Fibroblast of lung (primary cell): ENCODE measurements at regions not wholly inside any gene's neighbourhood (a gene's known extent, or its start where the extent isn't known, plus 50 kb on each side); places are given as distances from the start of the nearest gene placed in this dataset.

Experiments used
- DNase-seq, 2 donors: peaks; one replicate each; pipeline versions ENCODE4 v3.0.0 to v3.0.0-alpha.2; 2010; ENCODE audit warnings: low read depth in 2 of 2
- H2AFZ ChIP-seq: 2 replicates; pipeline ENCODE4 v1.5.1; 2012; ENCODE audit warnings: low read length, control low read depth, inconsistent platforms
- H3K27ac ChIP-seq: 2 replicates; pipeline ENCODE4 v1.5.1; 2011; ENCODE audit warnings: low read length, control low read depth; ENCODE audit not compliant: insufficient read depth
- H3K27me3 ChIP-seq: 2 replicates; pipeline ENCODE4 v1.5.1; 2011; ENCODE audit warnings: mild to moderate bottlenecking, low read length; ENCODE audit not compliant: control insufficient read depth, insufficient read depth
- H3K36me3 ChIP-seq: 2 replicates; pipeline ENCODE4 v1.5.1; 2011; ENCODE audit warnings: low read length; ENCODE audit not compliant: control insufficient read depth, insufficient read depth
- H3K4me1 ChIP-seq: 2 replicates; pipeline ENCODE4 v1.5.1; 2011; ENCODE audit warnings: low read length; ENCODE audit not compliant: control insufficient read depth, insufficient read depth; ENCODE audit errors: extremely low read depth
- H3K4me2 ChIP-seq: 2 replicates; pipeline ENCODE4 v1.5.1; 2011; ENCODE audit warnings: low read length, control low read depth; ENCODE audit not compliant: insufficient read depth; ENCODE audit errors: extremely low read depth
- H3K4me3 ChIP-seq, 4 experiments: fragments of 200-600 bp in 1 of 4; sonication (generic) in 1 of 4; replicated peaks in 1 of 4; 2 replicates each; pipeline ENCODE4 v1.5.1; 2011 to 2016; ENCODE audit warnings: low read length in 4 of 4, low read depth in 3 of 4, mild to moderate bottlenecking in 3 of 4, control low read depth in 2 of 4, inconsistent platforms in 1 of 4, mixed read lengths in 1 of 4; ENCODE audit not compliant: insufficient read depth in 1 of 4; ENCODE audit errors: control extremely low read depth in 1 of 4
- H3K79me2 ChIP-seq: 2 replicates; pipeline ENCODE4 v1.5.1; 2012; ENCODE audit warnings: mild to moderate bottlenecking, low read length, inconsistent platforms; ENCODE audit not compliant: control insufficient read depth, insufficient read depth
- H3K9ac ChIP-seq: 2 replicates; pipeline ENCODE4 v1.5.1; 2011; ENCODE audit warnings: mild to moderate bottlenecking, low read length, control low read depth; ENCODE audit not compliant: insufficient read depth
- H3K9me3 ChIP-seq: 2 replicates; pipeline ENCODE4 v1.5.1; 2012; ENCODE audit warnings: low read depth, low read length; ENCODE audit not compliant: control insufficient read depth, insufficient read depth
- H4K20me1 ChIP-seq: 2 replicates; pipeline ENCODE4 v1.5.1; 2011; ENCODE audit warnings: low read length; ENCODE audit not compliant: control insufficient read depth, insufficient read depth; ENCODE audit errors: extremely low read depth
- EZH2 ChIP-seq: IDR thresholded peaks from 2 replicates; pipeline ENCODE4 v1.5.1; 2012; ENCODE audit warnings: low read length, control low read depth, mild to moderate bottlenecking; ENCODE audit errors: missing control alignments
- TF ChIP-seq, protein P1 (sequence below), 2 donors: IDR thresholded peaks in 1 of 2; conservative IDR thresholded peaks in 1 of 2; 1 replicate in 1 of 2; 2 replicates in 1 of 2; pipeline ENCODE4 v1.5.1; 2011 to 2012; ENCODE audit warnings: low read length in 2 of 2, control low read depth in 1 of 2, inconsistent platforms in 1 of 2, low read depth in 1 of 2, mild to moderate bottlenecking in 1 of 2

DNA sequence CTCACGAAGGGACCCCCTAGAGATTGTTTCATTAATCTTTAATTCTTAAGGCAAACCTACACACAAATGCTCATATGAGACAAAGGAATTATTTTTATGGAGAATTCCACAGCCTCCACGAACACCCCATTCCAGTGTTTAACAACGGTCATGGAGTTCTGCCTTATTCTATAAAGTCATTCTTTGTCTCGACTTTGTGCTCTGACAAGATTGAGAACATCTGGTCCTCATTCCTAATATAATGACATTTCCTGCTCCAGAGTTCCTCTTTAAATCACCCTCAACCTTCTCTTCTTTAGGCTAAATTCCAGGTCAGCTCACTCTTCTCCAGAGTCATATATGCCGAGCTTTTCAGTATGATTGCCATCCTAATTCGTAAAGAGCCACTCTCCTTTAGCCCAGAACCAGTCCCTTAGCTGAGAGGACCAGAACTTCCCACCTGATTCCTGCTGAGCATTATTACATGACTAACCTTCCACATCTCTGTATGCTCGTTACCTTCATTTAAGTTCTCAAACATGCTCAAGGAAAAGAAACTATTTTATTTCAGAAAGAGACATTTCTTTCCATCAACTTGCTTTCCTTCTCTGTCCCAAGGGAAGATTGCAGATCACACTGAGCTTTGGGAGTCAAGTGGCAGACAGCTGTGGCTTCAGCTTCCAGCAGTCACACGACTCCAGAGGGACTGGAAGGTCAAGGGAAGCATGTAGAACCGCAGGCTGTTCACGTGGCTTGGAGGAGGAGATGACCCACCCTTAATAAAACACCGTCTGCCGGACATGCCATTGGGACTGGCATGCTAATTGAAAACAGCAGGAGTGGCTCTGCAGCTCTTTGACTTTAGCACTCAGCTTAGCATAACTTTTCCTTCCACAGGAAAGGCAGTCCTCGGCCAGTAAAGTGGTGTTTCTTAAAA is 467.1 kb upstream of the HSF2 start:
- peak overlapping the region; percentile 67 for H3K4me2 ChIP-seq
- DNase-seq: peak; percentile 76 to 92
- H3K27ac ChIP-seq: peak overlapping the region; percentile 51
- no peaks in the 10 kb centered on the region for H3K27me3 ChIP-seq
- H3K79me2 ChIP-seq: no peaks in the 10 kb centered on the region
- no peak overlapping the region for H3K4me3 ChIP-seq
- no peak overlapping the region for H2AFZ ChIP-seq
- no peaks in the 10 kb centered on the region for H3K9me3 ChIP-seq
- no peaks in the 10 kb centered on the region for H3K36me3 ChIP-seq
- no peaks in the 10 kb centered on the region for H4K20me1 ChIP-seq
- peaks cover 2% of the 10 kb centered on the region for H3K4me1 ChIP-seq
- TF ChIP-seq, protein P1, sequence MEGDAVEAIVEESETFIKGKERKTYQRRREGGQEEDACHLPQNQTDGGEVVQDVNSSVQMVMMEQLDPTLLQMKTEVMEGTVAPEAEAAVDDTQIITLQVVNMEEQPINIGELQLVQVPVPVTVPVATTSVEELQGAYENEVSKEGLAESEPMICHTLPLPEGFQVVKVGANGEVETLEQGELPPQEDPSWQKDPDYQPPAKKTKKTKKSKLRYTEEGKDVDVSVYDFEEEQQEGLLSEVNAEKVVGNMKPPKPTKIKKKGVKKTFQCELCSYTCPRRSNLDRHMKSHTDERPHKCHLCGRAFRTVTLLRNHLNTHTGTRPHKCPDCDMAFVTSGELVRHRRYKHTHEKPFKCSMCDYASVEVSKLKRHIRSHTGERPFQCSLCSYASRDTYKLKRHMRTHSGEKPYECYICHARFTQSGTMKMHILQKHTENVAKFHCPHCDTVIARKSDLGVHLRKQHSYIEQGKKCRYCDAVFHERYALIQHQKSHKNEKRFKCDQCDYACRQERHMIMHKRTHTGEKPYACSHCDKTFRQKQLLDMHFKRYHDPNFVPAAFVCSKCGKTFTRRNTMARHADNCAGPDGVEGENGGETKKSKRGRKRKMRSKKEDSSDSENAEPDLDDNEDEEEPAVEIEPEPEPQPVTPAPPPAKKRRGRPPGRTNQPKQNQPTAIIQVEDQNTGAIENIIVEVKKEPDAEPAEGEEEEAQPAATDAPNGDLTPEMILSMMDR (conservative IDR thresholded peaks at IDR 0.05 in 1 of 2, IDR thresholded peaks at IDR 0.05 in 1 of 2; ENCODE audit: low read depth in 1 of 2, low read length in 2 of 2): no peak
- no peak for TF ChIP-seq EZH2
- H3K9ac ChIP-seq: no peak overlapping the region

DNA sequence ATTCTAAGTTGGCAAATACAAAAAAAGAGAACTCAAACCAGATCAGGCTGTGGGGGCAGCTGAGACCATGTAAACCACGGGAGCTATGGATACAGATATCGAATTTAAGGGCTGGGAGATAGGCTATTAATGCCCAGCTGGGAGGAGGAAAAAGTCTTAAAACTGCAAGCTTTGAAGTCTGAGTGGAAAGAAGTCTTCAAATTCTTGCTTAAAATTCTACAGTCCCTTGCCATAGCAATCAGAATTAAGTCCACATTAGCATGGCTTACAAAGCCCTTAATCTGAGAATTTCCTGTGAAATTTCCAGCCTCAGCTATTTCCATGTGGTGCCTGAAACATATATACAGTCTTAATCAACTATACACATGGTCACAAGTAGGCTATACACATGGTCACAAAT is 465.0 kb upstream of the HSF2 start:
- Histone ChIP-seq H3K79me2 (no peaks in the 10 kb centered on the region), H3K27ac (no peak overlapping the region), H3K4me2 (no peak overlapping the region), H2AFZ (no peak overlapping the region), H3K4me1 (peaks cover 2% of the 10 kb centered on the region), H3K36me3 (no peaks in the 10 kb centered on the region), H4K20me1 (no peaks in the 10 kb centered on the region), H3K4me3 (no peak overlapping the region), H3K9ac (no peak overlapping the region), H3K9me3 (no peaks in the 10 kb centered on the region), H3K27me3 (no peaks in the 10 kb centered on the region)
- no peak for TF ChIP-seq EZH2
- TF ChIP-seq, protein P1 (conservative IDR thresholded peaks at IDR 0.05 in 1 of 2, IDR thresholded peaks at IDR 0.05 in 1 of 2; ENCODE audit: low read depth in 1 of 2, low read length in 2 of 2): no peak
- no peak for DNase-seq

DNA sequence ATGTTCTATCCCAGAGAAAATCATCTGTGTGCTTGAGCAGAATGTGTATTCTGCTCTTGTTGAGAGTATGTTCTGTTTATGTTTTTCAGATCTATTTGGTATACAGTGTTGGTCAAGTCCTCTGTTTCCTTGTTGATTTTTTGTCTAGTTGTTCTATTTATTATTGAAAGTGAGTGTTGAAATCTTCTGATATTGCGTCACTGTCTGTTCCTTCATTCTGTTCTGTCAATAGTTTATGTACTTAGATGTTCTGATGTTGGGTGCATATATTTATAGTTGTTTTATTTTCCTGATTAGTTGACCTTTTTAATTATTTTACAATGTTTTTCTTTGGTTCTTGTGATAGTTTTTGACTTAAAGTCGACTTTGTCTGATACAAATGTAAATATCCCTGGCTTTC is 458.7 kb upstream of the HSF2 start:
- TF ChIP-seq EZH2: no peak
- TF ChIP-seq, protein P1 (conservative IDR thresholded peaks at IDR 0.05 in 1 of 2, IDR thresholded peaks at IDR 0.05 in 1 of 2; ENCODE audit: low read depth in 1 of 2, low read length in 2 of 2): no peak
- Histone ChIP-seq H3K27ac (no peak overlapping the region), H3K27me3 (no peaks in the 10 kb centered on the region), H3K4me2 (no peak overlapping the region), H3K9ac (no peak overlapping the region), H3K9me3 (no peaks in the 10 kb centered on the region), H3K36me3 (no peaks in the 10 kb centered on the region), H3K4me1 (no peaks in the 10 kb centered on the region), H3K4me3 (no peak overlapping the region), H3K79me2 (no peaks in the 10 kb centered on the region), H4K20me1 (no peaks in the 10 kb centered on the region), H2AFZ (no peak overlapping the region)
- peak in 1 of 2 donors; percentile 11 for DNase-seq
